ENCODE measurements at regions not wholly inside any gene's neighbourhood (a gene's known extent, or its start where the extent isn't known, plus 50 kb on each side); places are given as distances from the start of the nearest gene placed in this dataset.
"Not testable (repeated sequence)": the region's sequence is repeated elsewhere in the genome, so short reads cannot be mapped to it uniquely, and the experiment has no call there.

DNA sequence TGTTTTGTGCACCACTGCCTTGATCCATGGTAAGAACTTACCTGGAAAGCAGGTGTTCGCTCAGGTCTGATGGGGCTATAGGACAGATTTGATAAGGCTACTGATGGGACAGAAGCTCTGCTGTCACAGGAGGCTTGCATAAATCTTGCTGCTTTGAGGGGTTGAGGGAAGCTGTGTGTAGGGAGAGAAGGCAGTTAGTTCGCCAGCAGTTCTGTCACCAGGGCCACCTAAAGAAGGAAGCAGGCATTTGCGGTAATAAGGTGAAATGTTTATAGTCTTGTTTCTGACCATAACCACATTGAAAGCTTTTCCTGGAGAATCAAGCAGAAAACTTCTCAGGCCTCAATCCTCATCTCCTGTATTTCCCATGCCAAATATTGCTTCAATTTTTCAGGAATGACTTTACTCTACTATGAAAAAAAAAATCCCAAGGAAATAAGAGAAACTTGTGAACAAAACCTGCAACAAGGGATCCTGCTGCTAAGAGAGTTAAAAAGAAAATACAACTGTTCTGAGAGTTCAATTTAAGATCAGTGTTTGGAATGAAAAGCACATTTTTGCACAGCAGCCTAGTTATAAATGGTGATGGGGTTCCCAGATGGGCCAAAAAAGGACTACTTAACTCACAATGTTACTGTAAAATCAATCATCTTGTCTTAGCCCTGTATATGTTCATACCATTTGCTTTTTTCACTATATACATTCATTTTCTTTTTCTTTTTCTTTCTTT, 122.0 kb upstream of the RANBP3L start:
- Histone ChIP-seq H3K36me3 (replicated peaks; ENCODE audit: control insufficient read depth, insufficient read depth, low read length) (no peaks in the 10 kb centered on the region), H3K27me3 (ENCODE audit: control insufficient read depth, insufficient read depth, low read length) (peaks cover 2% of the 10 kb centered on the region; the same call in 1 of the 2 replicates), H3K4me3 (ENCODE audit: insufficient read depth, low read depth, low read length) (no peak overlapping the region)
- no peak for DNase-seq

DNA sequence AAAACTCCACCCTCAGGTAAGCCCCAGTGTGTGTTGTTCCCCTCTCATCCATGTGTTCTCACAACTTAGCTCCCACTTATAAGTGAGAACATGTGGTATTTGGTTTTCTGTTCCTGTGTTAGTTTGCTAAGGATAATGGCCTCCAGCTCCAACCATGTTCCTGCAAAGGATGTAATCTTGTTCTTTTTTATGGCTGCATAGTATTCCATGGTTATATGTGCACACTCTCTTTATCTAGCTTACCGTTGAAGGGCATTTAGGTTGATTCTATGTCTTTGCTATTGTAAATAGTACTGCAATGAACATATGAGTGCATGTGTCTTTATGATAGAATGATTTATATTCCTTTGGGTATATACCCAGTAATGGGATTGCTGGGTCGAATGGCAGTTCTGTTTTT, 124.4 kb upstream of the RANBP3L start:
- not testable (repeated sequence) for H3K36me3 ChIP-seq (replicated peaks; ENCODE audit: control insufficient read depth, insufficient read depth, low read length); DNase-seq; H3K27me3 ChIP-seq (ENCODE audit: control insufficient read depth, insufficient read depth, low read length); H3K4me3 ChIP-seq (ENCODE audit: insufficient read depth, low read depth, low read length)

DNA sequence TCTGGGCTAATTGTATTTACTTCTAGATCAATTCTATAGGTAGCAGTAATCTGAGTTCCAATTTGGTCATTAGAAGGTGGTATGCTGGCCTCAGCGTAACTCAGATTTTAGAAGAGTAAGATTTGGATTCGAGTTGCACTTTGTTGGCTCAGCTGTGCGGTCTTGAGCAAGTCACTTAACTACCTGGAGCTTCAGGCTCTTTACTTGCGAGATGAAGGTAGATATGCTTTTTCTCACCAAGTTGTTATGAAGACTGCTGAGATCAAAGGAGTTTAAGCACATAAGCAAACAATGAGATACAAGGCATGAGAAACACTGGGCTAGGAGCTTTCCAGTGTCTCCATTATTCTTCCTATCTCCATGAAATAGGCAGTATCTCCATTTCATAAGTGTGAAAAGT, 133.8 kb upstream of the RANBP3L start:
- no peak for DNase-seq
- Histone ChIP-seq H3K36me3 (replicated peaks; ENCODE audit: control insufficient read depth, insufficient read depth, low read length) (no peaks in the 10 kb centered on the region), H3K4me3 (ENCODE audit: insufficient read depth, low read depth, low read length) (no peak overlapping the region), H3K27me3 (ENCODE audit: control insufficient read depth, insufficient read depth, low read length) (no peaks in the 10 kb centered on the region)

DNA sequence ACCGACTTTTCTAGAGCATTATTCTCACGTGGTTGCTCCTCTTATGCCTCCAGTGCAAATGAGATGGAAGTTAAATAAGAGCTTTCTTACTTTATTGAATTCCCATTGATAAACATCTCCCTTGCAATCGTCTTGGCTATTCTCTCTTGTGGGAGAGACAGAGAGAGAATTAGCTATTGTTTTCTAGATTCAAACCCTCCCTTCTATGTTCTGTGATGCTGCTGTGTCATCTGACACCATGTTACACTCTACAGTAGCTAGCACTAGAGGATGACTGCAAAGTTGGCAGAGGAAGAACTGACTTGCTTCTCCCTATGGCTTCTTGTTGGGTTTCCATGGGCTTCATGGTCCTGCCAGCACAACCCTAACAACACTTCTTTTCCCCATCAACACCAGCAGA, 134.6 kb upstream of the RANBP3L start:
- Histone ChIP-seq H3K27me3 (ENCODE audit: control insufficient read depth, insufficient read depth, low read length) (no peaks in the 10 kb centered on the region), H3K36me3 (replicated peaks; ENCODE audit: control insufficient read depth, insufficient read depth, low read length) (no peaks in the 10 kb centered on the region), H3K4me3 (ENCODE audit: insufficient read depth, low read depth, low read length) (no peak overlapping the region)
- no peak for DNase-seq

DNA sequence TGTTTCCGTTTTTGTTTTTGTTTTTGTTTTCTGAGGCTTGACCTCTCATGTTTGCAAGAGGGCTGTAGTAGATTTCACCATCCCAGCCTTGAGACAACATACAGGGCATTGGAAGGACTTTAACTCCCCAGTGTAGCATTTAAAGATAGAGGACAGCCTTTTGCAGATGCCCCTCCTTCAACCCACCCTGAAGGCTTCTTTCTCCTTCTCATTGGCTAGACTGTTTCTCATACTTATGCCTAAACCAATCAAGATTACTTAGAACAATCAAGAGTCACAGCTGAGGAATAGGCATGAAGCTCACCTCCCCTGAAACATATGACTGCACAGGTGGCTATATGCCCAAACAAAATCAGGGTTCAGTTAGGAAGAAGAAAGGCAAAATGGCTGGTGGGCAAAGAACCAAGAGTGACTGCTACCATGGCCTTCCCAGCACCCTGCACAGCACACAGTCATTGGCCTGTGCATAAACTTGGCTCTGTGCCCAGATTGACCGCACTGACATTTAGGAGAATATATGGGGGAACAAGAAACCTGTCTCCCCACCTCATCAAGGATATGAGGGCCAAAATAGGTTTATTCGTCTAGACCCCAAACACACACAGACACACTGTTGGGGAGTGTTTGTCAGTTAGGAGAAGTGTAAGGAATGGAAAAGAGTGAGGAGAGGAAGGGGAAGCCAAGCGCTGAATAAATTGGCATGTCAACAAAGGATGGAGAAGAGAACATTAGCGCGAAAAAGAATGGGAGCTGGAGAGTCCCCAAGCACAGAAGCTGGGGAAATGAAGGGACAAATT, 137.3 kb upstream of the RANBP3L start:
- DNase-seq, result no peak
- no peaks in the 10 kb centered on the region for H3K36me3 ChIP-seq (replicated peaks; ENCODE audit: control insufficient read depth, insufficient read depth, low read length)
- H3K4me3 ChIP-seq (ENCODE audit: insufficient read depth, low read depth, low read length), result no peak overlapping the region
- no peaks in the 10 kb centered on the region for H3K27me3 ChIP-seq (ENCODE audit: control insufficient read depth, insufficient read depth, low read length)

DNA sequence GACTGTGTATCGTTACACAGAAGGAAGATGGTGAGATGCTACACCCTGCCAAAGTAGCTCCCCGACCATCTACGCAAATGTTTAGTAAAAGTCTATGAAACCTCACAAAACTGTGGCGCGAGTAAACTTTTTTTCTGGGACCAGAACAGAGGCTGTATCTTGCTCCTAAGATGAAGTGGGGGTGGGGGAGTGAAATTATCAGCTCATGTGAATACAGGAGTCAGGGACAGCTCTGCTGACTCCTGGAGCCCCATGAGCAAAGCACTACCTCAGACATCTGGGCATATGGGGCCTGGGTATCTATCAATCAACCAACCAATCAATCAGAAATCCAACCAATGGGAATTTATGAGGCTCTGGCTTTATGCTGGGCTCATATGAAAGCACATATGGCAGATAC, 138.6 kb upstream of the RANBP3L start:
- Histone ChIP-seq H3K27me3 (ENCODE audit: control insufficient read depth, insufficient read depth, low read length) (no peaks in the 10 kb centered on the region), H3K4me3 (ENCODE audit: insufficient read depth, low read depth, low read length) (no peak overlapping the region), H3K36me3 (replicated peaks; ENCODE audit: control insufficient read depth, insufficient read depth, low read length) (no peaks in the 10 kb centered on the region)
- DNase-seq, result no peak

DNA sequence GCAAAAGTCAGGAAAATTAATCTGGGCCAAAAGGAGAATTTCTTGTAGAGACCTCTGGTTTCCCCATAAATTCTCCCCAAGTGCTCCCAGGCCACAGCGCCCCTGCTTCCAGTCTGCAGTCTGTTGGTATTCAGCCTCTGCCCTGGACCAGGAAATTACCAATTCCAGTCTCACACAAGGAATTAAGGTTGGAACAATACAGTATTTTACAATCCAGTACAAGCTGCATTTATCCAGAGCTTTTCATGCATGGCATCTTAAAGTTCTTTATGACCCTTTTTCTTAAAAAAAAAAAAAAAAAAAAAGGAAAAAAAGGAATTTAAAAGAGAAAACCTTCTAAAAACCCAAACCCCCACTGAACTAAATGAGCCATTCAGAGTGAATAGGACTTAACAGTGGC, 139.6 kb upstream of the RANBP3L start:
- DNase-seq, result no peak
- H3K4me3 ChIP-seq (ENCODE audit: insufficient read depth, low read depth, low read length), result no peak overlapping the region
- H3K36me3 ChIP-seq (replicated peaks; ENCODE audit: control insufficient read depth, insufficient read depth, low read length), result no peaks in the 10 kb centered on the region
- no peaks in the 10 kb centered on the region for H3K27me3 ChIP-seq (ENCODE audit: control insufficient read depth, insufficient read depth, low read length)

DNA sequence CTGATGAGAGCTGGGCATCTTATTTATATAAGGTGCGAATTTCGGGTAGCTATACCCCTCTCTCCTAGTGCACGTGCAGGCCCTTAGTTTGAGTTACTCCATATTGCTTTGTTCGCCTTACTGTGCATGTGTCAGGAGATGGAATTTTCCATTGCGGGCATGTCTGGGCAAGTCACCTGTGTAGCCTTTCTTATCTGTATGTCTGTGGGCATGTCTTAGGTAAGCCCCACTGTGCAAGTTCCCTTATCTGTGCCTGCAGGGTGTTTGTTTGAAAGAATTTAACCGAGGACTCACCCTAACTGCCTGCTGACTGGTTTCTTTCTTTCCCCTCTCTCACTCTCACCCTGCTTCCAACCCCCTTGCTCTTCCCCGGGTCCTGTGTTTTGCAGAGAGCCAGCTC, 140.7 kb upstream of the RANBP3L start:
- Histone ChIP-seq H3K4me3 (ENCODE audit: insufficient read depth, low read depth, low read length) (no peak overlapping the region), H3K36me3 (replicated peaks; ENCODE audit: control insufficient read depth, insufficient read depth, low read length) (no peaks in the 10 kb centered on the region), H3K27me3 (ENCODE audit: control insufficient read depth, insufficient read depth, low read length) (no peaks in the 10 kb centered on the region)
- DNase-seq, result no peak

DNA sequence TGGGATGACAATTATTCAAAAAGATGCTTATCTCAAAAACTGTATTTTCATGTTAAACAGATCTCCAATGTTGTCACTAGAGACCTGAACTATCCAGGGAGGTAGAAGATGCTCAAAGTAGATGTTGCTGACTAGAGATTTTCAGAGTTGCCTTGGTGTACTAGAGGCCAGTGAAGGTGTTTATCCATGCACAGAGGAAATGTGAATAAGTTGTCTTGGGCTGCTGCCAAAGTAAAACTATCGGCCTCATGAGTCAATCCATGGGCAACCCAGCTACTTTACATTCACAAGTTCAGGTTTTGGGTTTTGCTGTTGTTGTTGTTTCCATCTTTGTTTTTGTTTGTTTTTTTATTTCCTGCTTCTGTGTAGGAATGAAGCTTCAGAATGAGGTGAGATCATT, 141.1 kb upstream of the RANBP3L start:
- no peak for DNase-seq

DNA sequence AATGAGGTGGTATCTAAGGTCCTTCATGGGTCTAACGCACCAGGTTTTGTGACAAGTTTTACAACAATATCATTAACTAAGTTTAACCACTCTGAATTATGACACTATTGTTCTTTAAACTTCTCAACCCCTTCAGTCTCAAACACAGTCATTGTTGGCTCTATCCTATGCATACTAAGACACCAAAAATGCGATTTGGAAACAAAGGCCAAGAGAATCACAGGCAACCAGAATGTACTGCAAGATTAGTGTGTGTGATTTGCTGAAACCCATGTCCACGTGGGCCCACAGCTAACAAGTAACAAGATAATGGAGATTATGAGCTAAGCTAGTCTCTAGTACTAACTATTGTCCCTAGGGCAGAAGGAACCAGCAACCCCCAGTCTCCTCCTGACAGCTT, 142.2 kb upstream of the RANBP3L start:
- no peaks in the 10 kb centered on the region for H3K27me3 ChIP-seq (ENCODE audit: control insufficient read depth, insufficient read depth, low read length)
- DNase-seq, result no peak
- H3K4me3 ChIP-seq (ENCODE audit: insufficient read depth, low read depth, low read length), result no peak overlapping the region
- H3K36me3 ChIP-seq (replicated peaks; ENCODE audit: control insufficient read depth, insufficient read depth, low read length), result no peaks in the 10 kb centered on the region

More for the DNA sequence above, 141.1 kb upstream of the RANBP3L start:
- H3K27me3 ChIP-seq (ENCODE audit: control insufficient read depth, insufficient read depth, low read length), result no peaks in the 10 kb centered on the region
- H3K36me3 ChIP-seq (replicated peaks; ENCODE audit: control insufficient read depth, insufficient read depth, low read length), result no peaks in the 10 kb centered on the region
- H3K4me3 ChIP-seq (ENCODE audit: insufficient read depth, low read depth, low read length), result no peak overlapping the region

DNA sequence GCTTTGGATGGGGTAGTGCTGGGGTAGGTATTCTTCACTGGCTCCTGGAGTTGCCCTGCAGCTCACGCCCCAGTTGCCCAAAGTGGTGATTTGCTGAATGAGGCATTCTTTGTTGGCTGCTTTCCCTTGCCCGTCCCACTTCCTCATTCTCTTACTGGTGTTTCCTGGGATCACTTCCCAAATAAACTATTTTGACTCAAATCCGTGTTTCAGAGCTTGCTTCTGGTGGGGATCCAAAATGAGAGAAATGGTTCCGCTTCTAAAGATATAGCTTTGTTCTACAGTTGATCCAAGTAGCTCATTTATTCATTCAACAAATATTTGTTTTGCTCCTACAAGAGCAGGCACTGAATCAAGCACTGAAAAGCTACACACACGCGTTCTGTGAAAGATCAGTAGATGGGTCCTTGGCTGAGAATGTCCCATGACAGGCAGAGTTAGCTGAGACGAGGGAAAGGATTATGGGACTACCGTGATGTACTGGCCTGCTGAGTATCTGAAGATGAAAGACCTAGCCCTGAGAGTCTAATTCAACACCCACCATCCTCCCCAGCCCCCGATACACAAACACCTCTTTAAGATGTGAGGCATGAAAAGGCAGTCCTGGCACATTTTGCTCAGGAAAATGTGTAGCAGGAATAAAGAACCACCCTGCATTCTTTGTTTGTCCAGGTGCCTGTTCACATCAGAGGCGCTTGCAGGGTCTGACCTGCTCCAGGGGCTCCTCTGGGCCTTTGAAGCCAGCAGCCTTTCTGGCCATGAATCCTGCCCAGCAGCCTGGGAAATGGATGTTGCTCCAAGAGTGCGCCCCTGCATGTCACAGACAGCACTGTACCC, 143.1 kb upstream of the RANBP3L start:
- Histone ChIP-seq H3K27me3 (ENCODE audit: control insufficient read depth, insufficient read depth, low read length) (no peaks in the 10 kb centered on the region), H3K4me3 (ENCODE audit: insufficient read depth, low read depth, low read length) (no peak overlapping the region), H3K36me3 (replicated peaks; ENCODE audit: control insufficient read depth, insufficient read depth, low read length) (no peaks in the 10 kb centered on the region)
- no peak for DNase-seq

DNA sequence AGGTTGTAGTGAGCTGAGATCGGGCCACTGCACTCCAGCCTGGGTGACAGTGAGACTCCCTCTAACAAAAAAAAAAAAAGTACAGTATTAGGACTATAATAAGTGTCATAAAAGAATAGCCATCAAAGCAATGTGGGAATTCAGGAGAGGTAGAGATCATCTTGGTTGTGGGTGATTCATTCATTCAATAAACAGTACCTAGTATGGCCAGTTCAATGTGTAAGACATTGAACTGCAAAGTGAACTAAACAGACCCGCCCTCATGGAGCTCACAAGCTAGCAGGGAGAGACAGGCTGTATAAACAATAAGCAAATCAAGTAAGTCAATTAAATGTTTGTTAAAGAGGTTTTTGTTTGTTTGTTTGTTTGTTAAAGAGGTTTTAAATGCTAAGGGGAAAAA, 146.1 kb upstream of the RANBP3L start:
- Histone ChIP-seq H3K27me3 (ENCODE audit: control insufficient read depth, insufficient read depth, low read length) (no peaks in the 10 kb centered on the region), H3K4me3 (ENCODE audit: insufficient read depth, low read depth, low read length) (no peak overlapping the region), H3K36me3 (replicated peaks; ENCODE audit: control insufficient read depth, insufficient read depth, low read length) (no peaks in the 10 kb centered on the region)
- DNase-seq, result no peak

DNA sequence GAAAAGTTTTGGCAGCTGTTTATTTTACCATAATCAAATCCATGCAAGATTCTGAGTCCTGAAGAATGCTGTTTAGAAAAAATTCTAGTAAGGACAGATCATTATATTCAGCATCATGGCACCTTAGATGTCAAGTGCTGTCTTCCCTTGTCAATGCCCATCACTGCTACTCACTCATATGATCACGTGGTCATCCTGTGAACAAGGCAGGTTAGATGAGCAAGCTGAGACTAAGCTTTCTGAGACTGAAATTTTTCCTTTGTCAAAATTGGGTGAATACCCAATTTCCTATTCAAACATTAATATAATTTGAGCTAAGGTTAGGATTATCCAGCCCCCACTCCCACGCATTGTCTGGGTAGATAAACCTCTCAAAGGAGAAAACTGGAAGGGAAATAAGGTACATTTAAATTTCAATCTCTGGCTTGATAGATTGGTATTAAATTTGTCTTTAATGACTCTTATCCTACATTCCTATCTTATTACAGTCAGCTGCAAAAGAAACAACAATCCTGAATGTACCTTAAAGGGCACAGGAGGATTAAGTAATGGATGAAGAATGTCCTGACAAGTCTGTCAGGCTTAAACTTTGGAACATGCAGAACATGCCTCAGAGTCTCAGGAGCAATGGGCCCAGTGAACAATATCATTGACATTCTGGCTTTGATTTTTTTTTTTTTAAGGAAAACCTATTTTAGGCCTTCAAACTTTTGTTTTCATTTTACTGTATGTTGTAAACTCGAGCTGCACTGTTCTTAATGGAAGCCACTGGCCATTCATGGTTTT, 148.7 kb upstream of the RANBP3L start:
- Histone ChIP-seq H3K36me3 (replicated peaks; ENCODE audit: control insufficient read depth, insufficient read depth, low read length) (no peaks in the 10 kb centered on the region), H3K27me3 (ENCODE audit: control insufficient read depth, insufficient read depth, low read length) (no peaks in the 10 kb centered on the region), H3K4me3 (ENCODE audit: insufficient read depth, low read depth, low read length) (no peak overlapping the region)
- DNase-seq, result no peak

DNA sequence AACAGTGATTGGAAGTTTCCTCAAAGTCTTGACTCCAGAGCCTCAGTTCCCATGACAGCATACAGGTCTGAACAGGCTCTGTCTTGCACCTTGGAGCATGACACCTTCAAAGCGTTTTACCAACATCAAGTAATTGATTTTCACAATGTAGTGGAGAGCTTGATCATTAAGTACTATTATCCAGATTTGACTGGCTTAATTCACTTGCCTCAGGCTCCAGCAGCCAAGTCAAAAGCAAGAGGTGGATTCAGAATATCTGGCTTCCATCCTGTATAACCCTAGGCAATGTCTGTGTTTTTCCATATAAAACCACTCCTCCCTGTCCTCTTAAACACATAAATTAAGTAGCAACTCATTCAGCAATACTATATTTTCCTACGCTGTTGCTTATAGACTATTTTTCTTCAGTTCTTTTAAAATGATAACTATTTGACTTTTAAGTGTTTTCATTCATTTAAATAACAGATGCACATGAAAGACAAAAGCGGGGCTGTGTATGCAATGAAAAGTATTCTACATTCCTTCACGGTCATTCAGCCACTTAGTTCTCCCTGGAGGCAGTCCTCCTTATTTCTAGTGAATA, 150.8 kb upstream of the RANBP3L start:
- DNase-seq, result no peak
- H3K27me3 ChIP-seq (ENCODE audit: control insufficient read depth, insufficient read depth, low read length), result no peaks in the 10 kb centered on the region
- no peaks in the 10 kb centered on the region for H3K36me3 ChIP-seq (replicated peaks; ENCODE audit: control insufficient read depth, insufficient read depth, low read length)
- no peak overlapping the region for H3K4me3 ChIP-seq (ENCODE audit: insufficient read depth, low read depth, low read length)

All from H7 (cell line).